ENCODE measurements at regions not wholly inside any gene's neighbourhood (a gene's known extent, or its start where the extent isn't known, plus 50 kb on each side); places are given as distances from the start of the nearest gene placed in this dataset.

DNA sequence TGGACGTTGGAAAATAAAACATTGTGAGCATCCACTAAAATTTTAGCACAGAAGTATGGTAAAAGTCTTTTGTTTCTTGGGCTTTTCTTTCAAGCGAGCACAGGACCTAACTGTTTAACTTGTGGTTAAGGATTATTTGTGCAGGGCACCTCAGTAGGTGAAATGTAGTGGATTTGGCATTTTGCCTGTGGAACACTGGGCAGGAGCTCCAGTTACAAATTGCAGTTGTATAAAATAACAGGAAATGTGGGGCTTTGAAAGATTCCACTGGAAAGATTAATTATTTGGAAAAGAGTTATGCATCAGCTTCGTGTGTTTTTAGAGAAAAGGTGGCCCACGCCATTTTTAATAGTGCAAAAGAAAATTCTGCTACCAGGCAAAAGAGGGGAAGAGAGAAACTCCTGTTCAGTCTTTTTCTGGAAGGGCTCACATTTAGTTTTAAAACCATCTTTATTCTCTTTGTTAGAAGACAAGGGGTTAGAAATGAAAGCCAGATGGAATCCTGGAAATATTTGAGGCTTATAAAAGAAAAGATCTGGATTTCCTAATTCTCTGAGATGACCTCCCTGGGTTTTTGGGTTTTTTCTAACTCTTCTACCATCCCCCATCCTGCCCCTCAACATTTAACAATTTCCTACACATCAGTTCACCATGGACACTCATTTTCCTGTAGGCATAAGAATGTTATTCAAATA is 144.3 kb upstream of the SERTAD2 start:
- H3K9me3 Mint-ChIP-seq: no peaks in the 10 kb centered on the region
- H3K27me3 Mint-ChIP-seq (ENCODE audit: low read depth): no peaks in the 10 kb centered on the region
- H3K4me1 Mint-ChIP-seq: no peaks in the 10 kb centered on the region
- no peak for DNase-seq (ENCODE audit: low read depth, low spot score)
- no peak overlapping the region for H3K4me3 Mint-ChIP-seq
- H3K27ac Mint-ChIP-seq (ENCODE audit: unreplicated experiment): no peak overlapping the region
- H3K36me3 Mint-ChIP-seq (ENCODE audit: low read depth): no peaks in the 10 kb centered on the region
- TF ChIP-seq, protein P1, sequence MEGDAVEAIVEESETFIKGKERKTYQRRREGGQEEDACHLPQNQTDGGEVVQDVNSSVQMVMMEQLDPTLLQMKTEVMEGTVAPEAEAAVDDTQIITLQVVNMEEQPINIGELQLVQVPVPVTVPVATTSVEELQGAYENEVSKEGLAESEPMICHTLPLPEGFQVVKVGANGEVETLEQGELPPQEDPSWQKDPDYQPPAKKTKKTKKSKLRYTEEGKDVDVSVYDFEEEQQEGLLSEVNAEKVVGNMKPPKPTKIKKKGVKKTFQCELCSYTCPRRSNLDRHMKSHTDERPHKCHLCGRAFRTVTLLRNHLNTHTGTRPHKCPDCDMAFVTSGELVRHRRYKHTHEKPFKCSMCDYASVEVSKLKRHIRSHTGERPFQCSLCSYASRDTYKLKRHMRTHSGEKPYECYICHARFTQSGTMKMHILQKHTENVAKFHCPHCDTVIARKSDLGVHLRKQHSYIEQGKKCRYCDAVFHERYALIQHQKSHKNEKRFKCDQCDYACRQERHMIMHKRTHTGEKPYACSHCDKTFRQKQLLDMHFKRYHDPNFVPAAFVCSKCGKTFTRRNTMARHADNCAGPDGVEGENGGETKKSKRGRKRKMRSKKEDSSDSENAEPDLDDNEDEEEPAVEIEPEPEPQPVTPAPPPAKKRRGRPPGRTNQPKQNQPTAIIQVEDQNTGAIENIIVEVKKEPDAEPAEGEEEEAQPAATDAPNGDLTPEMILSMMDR (conservative IDR thresholded peaks at IDR 0.05): no peak

DNA sequence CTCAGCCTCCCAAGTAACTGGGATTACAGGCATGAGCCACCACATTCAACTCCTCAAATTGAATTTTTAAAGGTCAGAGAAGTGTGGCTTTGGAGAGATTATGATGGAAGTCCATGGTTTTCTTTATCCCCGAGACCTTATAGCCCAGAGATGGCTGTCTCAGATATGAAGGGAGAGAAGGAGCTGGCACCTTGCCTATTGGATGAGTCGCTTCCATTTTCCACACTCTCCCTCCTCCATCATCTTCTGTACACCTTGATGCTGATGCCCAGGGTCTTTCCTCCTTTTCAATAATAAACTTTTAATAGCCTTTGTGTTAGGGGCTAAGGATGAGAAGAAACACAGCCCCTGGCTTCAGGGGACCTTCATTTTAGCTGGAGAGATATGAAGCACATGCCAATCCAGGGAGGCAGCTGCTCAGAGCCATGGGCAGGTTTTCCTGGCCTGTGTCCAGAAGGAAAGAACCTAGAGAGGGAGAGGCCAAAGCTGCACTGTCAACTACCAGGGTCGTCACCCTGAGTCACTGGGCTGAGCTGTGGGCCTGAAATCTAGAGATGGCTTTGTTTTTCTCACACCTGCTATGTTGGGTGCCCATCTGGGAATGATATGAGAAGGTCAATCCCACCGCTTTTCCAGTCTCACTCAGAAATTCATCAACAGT is 146.0 kb upstream of the SERTAD2 start:
- Mint-ChIP-seq H3K9me3 (no peaks in the 10 kb centered on the region), H3K4me1 (no peaks in the 10 kb centered on the region), H3K27me3 (ENCODE audit: low read depth) (no peaks in the 10 kb centered on the region), H3K36me3 (ENCODE audit: low read depth) (no peaks in the 10 kb centered on the region), H3K27ac (ENCODE audit: unreplicated experiment) (no peak overlapping the region), H3K4me3 (no peak overlapping the region)
- DNase-seq (ENCODE audit: low read depth, low spot score): no peak
- TF ChIP-seq, protein P1 (conservative IDR thresholded peaks at IDR 0.05): no peak

DNA sequence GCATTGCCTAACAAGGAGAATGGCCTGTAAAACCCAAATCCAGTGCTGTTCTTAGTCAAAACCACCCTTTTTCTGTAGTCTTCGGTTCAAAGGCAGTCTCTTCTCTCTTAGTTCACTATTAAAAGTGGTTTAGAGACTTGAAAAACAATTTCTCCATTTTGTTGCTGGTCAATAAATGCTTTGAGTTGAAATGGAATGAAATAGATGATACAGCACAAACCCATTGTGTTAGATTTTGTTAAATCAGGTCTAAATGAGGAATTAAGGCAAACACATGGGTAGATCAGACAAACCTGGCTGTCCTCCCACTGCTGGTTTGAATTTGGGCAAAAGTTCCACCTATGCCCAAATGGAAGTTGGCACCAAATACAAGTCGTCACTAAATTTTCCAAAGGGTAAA is 150.1 kb upstream of the SERTAD2 start:
- no peak for DNase-seq (ENCODE audit: low read depth, low spot score)
- no peaks in the 10 kb centered on the region for H3K9me3 Mint-ChIP-seq
- H3K4me3 Mint-ChIP-seq: no peak overlapping the region
- H3K4me1 Mint-ChIP-seq: no peaks in the 10 kb centered on the region
- no peaks in the 10 kb centered on the region for H3K36me3 Mint-ChIP-seq (ENCODE audit: low read depth)
- TF ChIP-seq, protein P1 (conservative IDR thresholded peaks at IDR 0.05): no peak
- no peak overlapping the region for H3K27ac Mint-ChIP-seq (ENCODE audit: unreplicated experiment)
- no peaks in the 10 kb centered on the region for H3K27me3 Mint-ChIP-seq (ENCODE audit: low read depth)

DNA sequence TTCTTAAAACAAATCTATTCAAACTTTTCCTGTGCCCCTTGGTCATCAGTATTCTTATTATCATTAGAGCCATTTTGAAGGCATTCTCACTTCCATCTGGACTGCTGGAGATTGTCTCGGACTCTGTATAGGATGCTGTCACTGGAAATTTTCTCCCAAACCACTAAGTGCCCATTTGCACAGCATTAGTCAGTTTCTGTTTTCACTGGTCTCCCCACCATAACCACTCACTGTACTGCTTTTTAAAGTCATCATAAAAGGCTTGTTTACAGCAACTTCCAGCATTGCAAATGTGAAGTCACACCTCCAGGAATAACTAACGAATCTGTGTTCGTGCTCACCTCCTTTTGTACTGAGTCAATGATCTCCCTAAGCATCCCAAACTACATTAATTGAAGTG is 150.9 kb upstream of the SERTAD2 start:
- Mint-ChIP-seq H3K27me3 (ENCODE audit: low read depth) (no peaks in the 10 kb centered on the region), H3K4me1 (no peaks in the 10 kb centered on the region), H3K9me3 (no peaks in the 10 kb centered on the region), H3K27ac (ENCODE audit: unreplicated experiment) (no peak overlapping the region), H3K36me3 (ENCODE audit: low read depth) (no peaks in the 10 kb centered on the region), H3K4me3 (no peak overlapping the region)
- TF ChIP-seq, protein P1 (conservative IDR thresholded peaks at IDR 0.05): no peak
- DNase-seq (ENCODE audit: low read depth, low spot score): no peak

DNA sequence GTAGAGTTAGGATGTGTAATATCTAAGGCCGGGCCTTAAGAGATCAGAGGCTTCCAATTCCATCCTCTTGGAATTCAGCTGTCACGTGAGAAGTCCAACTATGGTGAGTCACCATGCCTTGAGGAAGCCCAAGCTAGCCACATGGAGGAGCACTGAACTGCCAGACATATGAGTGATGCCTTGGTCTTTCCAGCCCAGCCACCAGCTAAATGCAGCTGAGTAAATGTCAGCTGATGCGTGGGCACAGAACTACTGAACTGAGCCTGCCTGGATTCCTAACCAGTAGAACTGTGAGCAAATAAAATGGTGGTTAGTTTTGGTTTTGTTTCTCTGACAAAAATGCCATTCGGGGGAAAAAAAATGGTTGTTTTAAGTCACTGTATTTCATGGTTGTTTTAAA is 153.7 kb upstream of the SERTAD2 start:
- H3K27me3 Mint-ChIP-seq (ENCODE audit: low read depth): no peaks in the 10 kb centered on the region
- H3K9me3 Mint-ChIP-seq: no peaks in the 10 kb centered on the region
- no peak overlapping the region for H3K4me3 Mint-ChIP-seq
- H3K4me1 Mint-ChIP-seq: no peaks in the 10 kb centered on the region
- DNase-seq (ENCODE audit: low read depth, low spot score): no peak
- no peak overlapping the region for H3K27ac Mint-ChIP-seq (ENCODE audit: unreplicated experiment)
- H3K36me3 Mint-ChIP-seq (ENCODE audit: low read depth): no peaks in the 10 kb centered on the region
- TF ChIP-seq, protein P1 (conservative IDR thresholded peaks at IDR 0.05): no peak
